Cardiac fibroblast (primary cell): ENCODE measurements at regions not wholly inside any gene's neighbourhood (a gene's known extent, or its start where the extent isn't known, plus 50 kb on each side); places are given as distances from the start of the nearest gene placed in this dataset.
"Not testable (repeated sequence)": the region's sequence is repeated elsewhere in the genome, so short reads cannot be mapped to it uniquely, and the experiment has no call there.

Source experiments
- DNase-seq, 2 donors: peaks; one replicate each; pipeline versions ENCODE4 v3.0.0 to v3.0.0-alpha.2; 2010; ENCODE audit warnings: low read depth in 2 of 2
- H3K4me3 ChIP-seq, 2 donors: replicated peaks in 1 of 2; 1 replicate in 1 of 2; 2 replicates in 1 of 2; pipeline ENCODE4 v1.5.1; 2011; ENCODE audit warnings: low read depth in 2 of 2, low read length in 2 of 2, mild to moderate bottlenecking in 2 of 2, moderate library complexity in 1 of 2
- TF ChIP-seq, protein P1 (sequence below): IDR thresholded peaks from one replicate; pipeline ENCODE4 v1.5.1; 2011; ENCODE audit warnings: low read depth, mild to moderate bottlenecking, low read length, inconsistent platforms

DNA sequence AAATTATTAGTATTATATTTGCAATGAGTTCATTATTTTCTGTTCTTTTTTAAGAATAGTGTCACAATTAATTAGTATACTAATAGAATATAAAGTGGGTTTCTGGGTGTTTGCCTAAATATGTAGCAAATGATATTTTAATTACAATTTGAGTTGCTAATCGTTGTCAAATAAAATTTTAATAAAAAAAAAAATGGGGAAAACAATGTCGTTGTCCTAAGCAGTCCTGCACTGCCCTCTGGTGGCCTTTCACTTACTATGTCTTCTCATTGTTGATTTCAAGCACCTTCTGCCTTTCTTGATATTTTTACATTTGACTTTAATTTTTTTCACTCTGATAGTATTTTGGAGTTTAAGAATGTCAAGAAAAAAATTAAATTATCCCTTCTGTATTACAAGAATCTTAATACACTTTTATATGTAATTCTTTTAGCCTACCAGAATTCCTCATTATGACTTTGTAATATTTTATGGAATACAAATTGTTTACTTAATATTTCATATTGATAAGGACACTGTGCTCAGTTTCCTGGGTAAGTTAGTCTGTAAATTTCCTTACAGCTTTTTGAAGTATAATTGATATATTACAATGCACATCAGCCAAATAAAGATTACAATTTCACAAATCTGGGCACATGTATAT, 104.5 kb upstream of the FMN2 start:
- H3K4me3 ChIP-seq, result no peak overlapping the region
- TF ChIP-seq, protein P1, sequence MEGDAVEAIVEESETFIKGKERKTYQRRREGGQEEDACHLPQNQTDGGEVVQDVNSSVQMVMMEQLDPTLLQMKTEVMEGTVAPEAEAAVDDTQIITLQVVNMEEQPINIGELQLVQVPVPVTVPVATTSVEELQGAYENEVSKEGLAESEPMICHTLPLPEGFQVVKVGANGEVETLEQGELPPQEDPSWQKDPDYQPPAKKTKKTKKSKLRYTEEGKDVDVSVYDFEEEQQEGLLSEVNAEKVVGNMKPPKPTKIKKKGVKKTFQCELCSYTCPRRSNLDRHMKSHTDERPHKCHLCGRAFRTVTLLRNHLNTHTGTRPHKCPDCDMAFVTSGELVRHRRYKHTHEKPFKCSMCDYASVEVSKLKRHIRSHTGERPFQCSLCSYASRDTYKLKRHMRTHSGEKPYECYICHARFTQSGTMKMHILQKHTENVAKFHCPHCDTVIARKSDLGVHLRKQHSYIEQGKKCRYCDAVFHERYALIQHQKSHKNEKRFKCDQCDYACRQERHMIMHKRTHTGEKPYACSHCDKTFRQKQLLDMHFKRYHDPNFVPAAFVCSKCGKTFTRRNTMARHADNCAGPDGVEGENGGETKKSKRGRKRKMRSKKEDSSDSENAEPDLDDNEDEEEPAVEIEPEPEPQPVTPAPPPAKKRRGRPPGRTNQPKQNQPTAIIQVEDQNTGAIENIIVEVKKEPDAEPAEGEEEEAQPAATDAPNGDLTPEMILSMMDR, result peak; percentile 62
- peak; percentile 60 to 73 for DNase-seq

DNA sequence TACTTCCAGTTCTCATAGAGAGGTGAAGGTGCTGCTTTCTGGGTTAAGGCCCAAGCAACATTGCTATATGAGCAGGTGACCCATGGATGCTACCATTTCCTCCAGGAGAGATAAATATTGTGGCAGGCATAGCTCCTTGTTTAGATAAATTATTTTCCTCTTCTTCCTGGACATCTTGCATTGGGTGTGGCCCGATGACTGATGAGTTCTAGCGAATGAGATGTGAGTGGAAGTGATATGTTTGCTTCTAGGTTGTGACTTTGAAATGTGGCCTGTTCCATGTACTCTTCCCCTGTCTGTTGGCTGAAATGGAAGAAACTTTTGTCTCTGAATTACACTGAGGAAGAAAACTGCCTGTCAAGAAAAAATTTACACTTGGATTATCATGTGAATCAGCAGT, 101.7 kb upstream of the FMN2 start:
- DNase-seq, result no peak

DNA sequence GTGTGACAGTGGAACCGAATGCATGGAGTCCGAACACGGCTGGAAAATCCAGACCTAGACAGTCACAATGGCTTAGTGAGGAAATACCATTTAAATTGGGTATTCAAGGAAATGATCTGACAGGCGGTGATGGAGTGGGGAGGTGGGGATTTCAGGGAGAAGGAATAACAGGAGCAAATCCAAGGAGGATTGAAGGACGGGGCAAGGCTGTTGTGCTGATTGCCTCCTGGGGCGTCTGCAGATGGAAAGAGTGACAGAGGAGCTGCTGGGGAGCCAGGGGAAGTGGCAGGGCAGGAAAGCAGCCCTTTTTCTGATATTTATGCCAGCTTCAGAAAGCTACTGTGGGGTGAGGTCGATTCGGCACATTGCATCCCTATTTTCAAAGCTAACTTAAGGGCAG, 99.1 kb upstream of the FMN2 start:
- DNase-seq, result not testable (repeated sequence)

More for the DNA sequence above, 101.7 kb upstream of the FMN2 start:
- TF ChIP-seq, protein P1, result no peak
- H3K4me3 ChIP-seq, result no peak overlapping the region

DNA sequence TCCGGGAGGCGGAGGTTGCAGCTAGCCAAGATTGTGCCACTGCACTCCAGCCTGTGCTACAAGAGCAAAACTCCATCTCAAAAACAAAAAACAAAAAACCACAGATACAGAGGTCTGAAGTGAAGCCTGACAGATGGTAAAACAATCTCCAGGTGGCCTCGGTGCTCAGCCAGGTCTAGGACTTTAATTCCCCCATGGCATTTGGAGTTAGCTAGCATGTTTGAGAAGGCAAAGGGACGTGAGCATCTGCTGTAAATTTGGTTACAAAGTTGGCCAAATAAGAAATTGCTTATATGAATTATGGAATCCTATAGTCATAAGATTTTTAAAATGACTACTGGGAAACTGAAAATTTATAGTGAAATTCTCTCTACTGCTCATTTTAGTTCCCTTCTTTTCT, 98.3 kb upstream of the FMN2 start:
- DNase-seq, result no peak
- TF ChIP-seq, protein P1, result no peak
- H3K4me3 ChIP-seq, result no peak overlapping the region

More for the DNA sequence above, 99.1 kb upstream of the FMN2 start:
- H3K4me3 ChIP-seq, result not testable (repeated sequence)

DNA sequence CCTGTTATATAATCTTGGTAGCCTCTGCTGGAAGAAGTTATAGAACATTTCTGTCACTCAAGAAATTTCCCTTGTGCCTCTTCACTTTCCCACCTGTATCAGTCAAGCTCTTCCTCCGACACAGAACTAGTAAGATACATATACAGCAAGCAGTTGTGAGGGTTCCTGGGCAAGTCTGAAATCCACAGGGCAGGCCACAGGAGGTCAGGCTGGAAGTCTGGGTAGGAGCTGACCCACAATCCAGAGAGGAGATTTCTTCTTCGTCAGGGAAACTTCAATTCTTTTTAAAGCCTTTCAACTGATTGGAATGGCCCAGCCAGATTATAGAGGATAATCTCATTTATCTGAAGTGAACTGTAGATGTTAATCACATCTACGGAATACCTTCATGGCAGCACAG, 96.4 kb upstream of the FMN2 start:
- no peak for DNase-seq
- TF ChIP-seq, protein P1, result no peak
- no peak overlapping the region for H3K4me3 ChIP-seq

DNA sequence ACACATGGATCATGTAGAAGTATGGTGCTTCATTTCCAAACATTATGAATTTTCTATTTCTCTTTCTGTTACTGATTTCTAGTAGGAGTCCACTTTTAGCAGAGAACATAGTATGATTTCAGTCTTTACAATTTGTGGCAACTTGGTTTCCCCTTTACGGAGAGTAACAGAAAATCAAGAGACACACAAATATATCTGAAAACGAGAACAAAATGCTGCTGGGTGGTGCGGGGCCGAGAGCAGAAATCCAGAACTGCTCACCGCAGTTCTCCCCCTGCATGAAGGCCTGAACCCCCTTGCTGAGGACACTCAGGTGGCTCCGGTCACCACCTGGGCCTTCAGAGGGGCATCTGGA, 94.5 kb upstream of the FMN2 start:
- TF ChIP-seq, protein P1, result no peak
- no peak for DNase-seq
- no peak overlapping the region for H3K4me3 ChIP-seq

DNA sequence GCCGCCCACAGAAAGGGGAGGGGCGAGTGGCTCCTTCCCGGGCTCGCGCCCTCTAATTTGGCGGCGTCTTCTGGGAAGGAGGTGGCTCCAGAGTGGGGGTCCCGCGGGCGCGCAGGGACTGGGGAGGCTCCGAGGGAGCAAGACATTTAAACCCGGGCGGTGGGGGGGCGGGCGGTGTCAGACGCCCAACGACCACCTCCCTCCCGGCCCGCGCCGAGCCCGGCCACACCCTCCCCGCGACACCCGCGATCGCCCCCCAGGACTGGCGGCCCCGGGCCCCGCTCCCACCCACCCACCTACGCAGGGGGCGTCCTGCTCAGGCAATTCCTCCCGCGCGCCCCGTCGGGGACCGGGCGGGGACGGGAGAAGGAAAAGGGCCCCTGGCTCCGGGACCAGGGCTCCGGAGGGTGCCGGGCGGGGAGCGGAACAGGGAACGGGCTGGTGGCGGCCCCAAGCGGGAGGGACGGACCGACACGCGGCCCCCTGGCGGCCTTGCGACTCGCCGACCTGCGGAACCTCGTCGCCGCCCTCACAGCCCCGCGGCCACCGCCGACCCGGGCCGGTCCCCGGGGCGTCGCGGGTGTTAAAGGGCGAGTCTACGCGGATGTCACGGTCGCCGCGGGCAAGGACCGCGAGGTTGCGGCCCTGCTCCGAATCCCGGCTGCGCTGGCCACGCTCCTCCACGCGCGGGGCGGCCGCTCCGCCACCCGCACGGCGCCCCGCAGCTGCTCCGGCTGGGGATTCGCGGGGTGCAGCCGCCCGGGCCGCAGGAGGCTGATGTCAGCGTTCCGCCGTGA, 94.0 kb upstream of the FMN2 start:
- TF ChIP-seq, protein P1, result no peak
- no peak for DNase-seq
- peak overlapping the region in 1 of 2 donors; percentile 18 for H3K4me3 ChIP-seq
